ENCODE measurements at regions not wholly inside any gene's neighbourhood (a gene's known extent, or its start where the extent isn't known, plus 50 kb on each side); places are given as distances from the start of the nearest gene placed in this dataset.

DNA sequence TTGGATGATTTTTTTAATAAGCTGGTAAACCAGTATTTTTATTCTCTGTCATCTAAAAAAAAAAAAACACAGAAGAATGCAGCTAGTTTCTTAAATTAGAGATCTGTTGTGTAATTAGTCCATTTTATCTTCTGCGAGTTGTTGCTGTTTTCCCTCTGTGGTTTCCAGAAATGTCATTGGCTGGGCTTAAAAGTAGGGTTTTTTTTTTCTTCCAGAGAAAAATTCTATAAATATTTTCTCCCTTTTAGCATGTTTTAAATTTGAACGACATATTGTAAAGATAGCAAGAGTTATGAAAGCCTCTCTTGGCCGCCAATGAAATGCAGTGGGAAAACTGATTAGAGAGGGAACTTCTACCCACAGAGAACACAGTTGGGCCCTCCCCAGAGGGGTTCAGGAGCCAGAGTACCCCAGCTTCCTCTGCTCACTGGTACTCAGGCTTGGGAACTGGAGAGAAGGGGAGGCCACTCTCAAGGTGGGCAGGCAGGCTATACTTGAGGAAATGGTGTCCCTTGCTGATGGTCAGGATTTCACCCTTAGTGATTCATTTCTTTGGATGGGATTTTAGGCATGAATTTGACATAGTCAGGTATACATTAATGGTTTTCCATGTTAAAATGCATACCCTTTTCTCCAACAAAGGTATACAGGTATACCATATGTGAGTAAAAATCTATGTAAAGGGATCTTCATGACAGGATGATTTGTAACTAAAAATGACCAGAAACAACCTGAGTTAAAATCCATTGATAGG lies 166.1 kb downstream of the BCOR start:
- Histone ChIP-seq H3K36me3 (no peaks in the 10 kb centered on the region), H3K4me1 (ENCODE audit: control insufficient read depth in 1 of 2, low read depth in 2 of 2) (no peaks in the 10 kb centered on the region), H3K4me3 (no peak overlapping the region), H3K27me3 (replicated peaks; ENCODE audit: insufficient read depth) (no peaks in the 10 kb centered on the region), H3K27ac (no peak overlapping the region), H3K9me3 (no peaks in the 10 kb centered on the region)
- TF ChIP-seq, protein P1, sequence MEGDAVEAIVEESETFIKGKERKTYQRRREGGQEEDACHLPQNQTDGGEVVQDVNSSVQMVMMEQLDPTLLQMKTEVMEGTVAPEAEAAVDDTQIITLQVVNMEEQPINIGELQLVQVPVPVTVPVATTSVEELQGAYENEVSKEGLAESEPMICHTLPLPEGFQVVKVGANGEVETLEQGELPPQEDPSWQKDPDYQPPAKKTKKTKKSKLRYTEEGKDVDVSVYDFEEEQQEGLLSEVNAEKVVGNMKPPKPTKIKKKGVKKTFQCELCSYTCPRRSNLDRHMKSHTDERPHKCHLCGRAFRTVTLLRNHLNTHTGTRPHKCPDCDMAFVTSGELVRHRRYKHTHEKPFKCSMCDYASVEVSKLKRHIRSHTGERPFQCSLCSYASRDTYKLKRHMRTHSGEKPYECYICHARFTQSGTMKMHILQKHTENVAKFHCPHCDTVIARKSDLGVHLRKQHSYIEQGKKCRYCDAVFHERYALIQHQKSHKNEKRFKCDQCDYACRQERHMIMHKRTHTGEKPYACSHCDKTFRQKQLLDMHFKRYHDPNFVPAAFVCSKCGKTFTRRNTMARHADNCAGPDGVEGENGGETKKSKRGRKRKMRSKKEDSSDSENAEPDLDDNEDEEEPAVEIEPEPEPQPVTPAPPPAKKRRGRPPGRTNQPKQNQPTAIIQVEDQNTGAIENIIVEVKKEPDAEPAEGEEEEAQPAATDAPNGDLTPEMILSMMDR (IDR thresholded peaks at IDR 0.05) = no peak
- no peak for DNase-seq (ENCODE audit: low spot score)
- no peak for ATAC-seq (ENCODE audit: insufficient number of reproducible peaks, low FRiP score, low read depth)

DNA sequence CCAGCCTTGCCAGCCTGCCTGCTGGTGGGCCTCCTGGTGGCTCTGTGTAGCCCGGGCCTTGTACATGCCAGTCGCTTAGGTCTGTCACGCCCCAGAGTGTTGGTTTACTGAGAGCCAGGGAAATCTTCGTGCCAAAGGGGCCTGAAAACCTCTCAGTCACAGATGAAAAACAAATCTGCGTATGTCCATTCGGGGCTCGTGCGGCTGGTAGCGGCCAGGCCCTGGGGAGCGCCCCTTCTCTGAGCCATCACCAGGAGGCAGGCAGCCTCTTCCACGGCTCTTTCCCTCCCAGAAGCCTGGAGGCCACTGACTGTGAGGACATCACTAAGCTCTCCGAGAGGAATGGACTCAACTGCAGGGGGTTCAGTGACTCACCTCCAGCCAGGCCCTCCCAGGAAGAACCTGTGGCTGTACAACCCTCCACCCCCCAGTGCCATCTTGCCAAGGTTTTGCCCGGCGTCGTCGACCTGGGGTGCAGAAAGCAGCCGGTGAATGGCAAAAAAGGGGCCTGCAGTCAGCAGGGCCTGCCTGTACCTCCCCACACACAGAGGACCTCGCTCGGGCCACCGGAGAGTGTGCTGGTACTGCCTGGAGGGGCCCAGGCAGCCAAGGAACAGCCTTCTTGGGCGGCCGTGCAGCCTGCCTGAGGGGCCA lies 162.2 kb downstream of the BCOR start:
- TF ChIP-seq, protein P1 (IDR thresholded peaks at IDR 0.05) = no peak
- H3K36me3 ChIP-seq = no peaks in the 10 kb centered on the region
- DNase-seq (ENCODE audit: low spot score) = no peak
- no peaks in the 10 kb centered on the region for H3K4me1 ChIP-seq (ENCODE audit: control insufficient read depth in 1 of 2, low read depth in 2 of 2)
- H3K27ac ChIP-seq = no peak overlapping the region
- no peaks in the 10 kb centered on the region for H3K9me3 ChIP-seq
- ATAC-seq (ENCODE audit: insufficient number of reproducible peaks, low FRiP score, low read depth) = no peak
- H3K27me3 ChIP-seq (replicated peaks; ENCODE audit: insufficient read depth) = no peaks in the 10 kb centered on the region
- no peak overlapping the region for H3K4me3 ChIP-seq

DNA sequence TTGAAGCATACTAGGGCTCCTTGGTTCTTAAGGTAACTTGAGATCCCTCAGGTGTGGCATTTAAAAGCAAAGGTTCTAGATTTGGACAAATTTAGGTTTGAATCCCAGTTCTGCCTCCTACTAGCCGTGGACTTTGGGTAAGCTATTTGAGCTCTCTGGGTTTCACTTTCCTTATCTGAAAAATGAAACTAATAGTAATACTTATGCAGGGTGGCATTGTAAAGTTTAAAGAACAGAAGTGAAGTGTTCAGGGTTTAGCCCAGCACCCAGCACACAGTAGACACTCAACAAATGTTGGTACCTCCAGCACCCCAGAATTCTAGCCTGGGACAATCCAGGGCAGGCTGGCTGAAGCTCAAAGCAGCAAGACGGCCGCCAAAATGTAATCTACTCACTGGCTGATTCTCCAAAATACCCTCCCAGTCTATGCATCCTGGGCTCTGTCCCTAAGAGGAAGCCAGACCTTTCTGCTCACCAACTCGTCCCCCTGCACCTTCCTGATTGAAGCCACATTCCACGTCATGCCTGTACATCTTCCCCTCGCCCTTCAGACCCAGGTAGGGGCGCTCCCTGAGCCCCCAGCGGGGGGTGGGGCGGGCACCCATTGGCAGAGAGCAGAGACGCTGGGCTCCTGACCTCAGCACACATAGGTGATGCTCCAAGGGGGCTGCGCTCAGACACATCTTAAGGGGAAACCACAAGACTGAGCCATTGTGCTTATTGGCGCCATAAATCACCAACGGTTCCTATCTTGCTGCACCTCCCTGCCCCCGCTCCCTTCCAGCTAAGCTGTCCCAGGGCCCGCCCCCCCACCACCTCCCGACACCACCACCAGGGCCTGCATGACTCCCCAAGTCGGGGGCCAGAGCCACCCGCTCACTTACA lies 160.6 kb downstream of the BCOR start:
- Histone ChIP-seq H3K4me3 (no peak overlapping the region), H3K36me3 (no peaks in the 10 kb centered on the region), H3K9me3 (no peaks in the 10 kb centered on the region), H3K4me1 (ENCODE audit: control insufficient read depth in 1 of 2, low read depth in 2 of 2) (no peaks in the 10 kb centered on the region), H3K27ac (no peak overlapping the region), H3K27me3 (replicated peaks; ENCODE audit: insufficient read depth) (no peaks in the 10 kb centered on the region)
- TF ChIP-seq, protein P1 (IDR thresholded peaks at IDR 0.05) = no peak
- ATAC-seq (ENCODE audit: insufficient number of reproducible peaks, low FRiP score, low read depth) = no peak
- DNase-seq (ENCODE audit: low spot score) = no peak

DNA sequence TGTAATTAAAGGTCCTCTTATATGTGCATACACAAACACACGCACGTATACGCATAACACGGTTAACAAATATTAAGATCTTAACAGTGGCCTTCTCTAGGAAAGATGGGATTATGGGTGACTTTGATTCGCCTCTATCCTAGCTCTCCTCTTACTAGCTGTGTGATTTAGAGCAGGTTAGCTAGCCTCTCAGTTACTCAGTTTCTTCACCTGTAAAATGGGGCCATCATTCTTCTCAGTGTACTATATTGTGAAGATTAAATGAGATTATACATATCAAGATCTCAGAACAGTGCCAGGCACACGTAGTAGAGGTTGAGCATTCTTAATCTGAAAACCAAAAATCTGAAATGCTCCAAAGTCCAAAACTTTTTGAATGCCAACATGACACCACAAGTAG lies 159.3 kb downstream of the BCOR start:
- no peaks in the 10 kb centered on the region for H3K36me3 ChIP-seq
- H3K27me3 ChIP-seq (replicated peaks; ENCODE audit: insufficient read depth) = no peaks in the 10 kb centered on the region
- H3K27ac ChIP-seq = no peak overlapping the region
- no peaks in the 10 kb centered on the region for H3K4me1 ChIP-seq (ENCODE audit: control insufficient read depth in 1 of 2, low read depth in 2 of 2)
- no peak for ATAC-seq (ENCODE audit: insufficient number of reproducible peaks, low FRiP score, low read depth)
- no peaks in the 10 kb centered on the region for H3K9me3 ChIP-seq
- no peak overlapping the region for H3K4me3 ChIP-seq
- no peak for DNase-seq (ENCODE audit: low spot score)
- TF ChIP-seq, protein P1 (IDR thresholded peaks at IDR 0.05) = no peak

DNA sequence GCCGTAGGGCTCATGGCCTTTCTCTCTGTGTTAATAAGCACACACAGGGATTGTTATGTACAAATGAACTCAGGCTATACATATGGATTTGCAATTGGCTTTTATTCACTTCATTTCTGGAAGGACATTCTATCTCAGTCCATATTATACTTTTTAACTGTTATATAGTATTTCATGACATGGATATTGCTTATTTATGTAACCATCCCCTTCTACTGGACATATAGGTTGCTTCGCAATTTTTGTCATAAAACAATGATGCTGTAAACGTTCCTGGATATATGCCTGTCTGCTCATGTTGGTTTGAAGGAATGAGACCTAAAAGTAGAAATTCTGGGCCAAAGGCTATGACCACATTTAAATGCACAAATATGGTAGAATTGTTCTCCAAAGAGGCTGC lies 158.1 kb downstream of the BCOR start:
- Histone ChIP-seq H3K4me1 (ENCODE audit: control insufficient read depth in 1 of 2, low read depth in 2 of 2) (no peaks in the 10 kb centered on the region), H3K9me3 (no peaks in the 10 kb centered on the region), H3K27me3 (replicated peaks; ENCODE audit: insufficient read depth) (no peaks in the 10 kb centered on the region), H3K4me3 (no peak overlapping the region), H3K27ac (no peak overlapping the region), H3K36me3 (no peaks in the 10 kb centered on the region)
- DNase-seq (ENCODE audit: low spot score) = no peak
- ATAC-seq (ENCODE audit: insufficient number of reproducible peaks, low FRiP score, low read depth) = no peak
- TF ChIP-seq, protein P1 (IDR thresholded peaks at IDR 0.05) = no peak
